ENCODE measurements at regions not wholly inside any gene's neighbourhood (a gene's known extent, or its start where the extent isn't known, plus 50 kb on each side); places are given as distances from the start of the nearest gene placed in this dataset.
A peak's percentile ranks its signal among the peaks of the same experiment; 100 is the strongest.

DNA sequence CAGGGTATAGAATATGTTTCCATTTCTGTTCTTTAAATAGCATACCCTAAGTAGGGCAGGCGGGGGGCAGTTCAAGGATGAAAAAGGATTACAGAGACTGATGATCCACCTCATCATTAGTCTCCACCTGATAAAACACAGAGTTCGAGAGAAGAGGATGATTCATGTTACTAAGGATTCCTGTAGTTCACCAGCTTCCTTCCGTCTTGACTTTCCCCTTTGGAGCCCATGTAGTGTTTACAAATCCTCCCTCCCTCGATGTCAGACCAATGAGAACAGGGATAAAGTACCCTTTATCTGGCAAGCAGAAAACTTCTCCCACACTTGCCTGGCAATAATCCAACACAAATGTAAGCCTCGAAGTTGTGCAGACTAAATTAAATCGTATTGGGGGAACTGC, 526.3 kb upstream of the FAM241A start:
- FAIRE-seq: no peak
- CTCF ChIA-PET: no interaction called here
- no peak overlapping the region for H3K4me2 ChIP-seq
- TF ChIP-seq, protein P1, sequence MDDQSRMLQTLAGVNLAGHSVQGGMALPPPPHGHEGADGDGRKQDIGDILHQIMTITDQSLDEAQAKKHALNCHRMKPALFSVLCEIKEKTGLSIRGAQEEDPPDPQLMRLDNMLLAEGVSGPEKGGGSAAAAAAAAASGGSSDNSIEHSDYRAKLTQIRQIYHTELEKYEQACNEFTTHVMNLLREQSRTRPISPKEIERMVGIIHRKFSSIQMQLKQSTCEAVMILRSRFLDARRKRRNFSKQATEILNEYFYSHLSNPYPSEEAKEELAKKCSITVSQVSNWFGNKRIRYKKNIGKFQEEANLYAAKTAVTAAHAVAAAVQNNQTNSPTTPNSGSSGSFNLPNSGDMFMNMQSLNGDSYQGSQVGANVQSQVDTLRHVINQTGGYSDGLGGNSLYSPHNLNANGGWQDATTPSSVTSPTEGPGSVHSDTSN (IDR thresholded peaks at IDR 0.05): no peak
- no peak for TF ChIP-seq FOSB (CRISPR knock-in tag; IDR thresholded peaks at IDR 0.05)
- TF ChIP-seq EHMT2 (IDR thresholded peaks at IDR 0.05; ENCODE audit: low read depth): no peak
- no peak for TF ChIP-seq NR3C1 (IDR thresholded peaks at IDR 0.05)
- TF ChIP-seq RAD21 (conservative IDR thresholded peaks at IDR 0.05 in 1 of 2, IDR thresholded peaks at IDR 0.05 in 1 of 2): no peak
- no peak for TF ChIP-seq JUNB (IDR thresholded peaks at IDR 0.05)
- TF ChIP-seq EHF (CRISPR knock-in tag; IDR thresholded peaks at IDR 0.05): no peak
- TF ChIP-seq CHD2 (IDR thresholded peaks at IDR 0.05; ENCODE audit: low read length, partially characterized antibody): no peak
- TF ChIP-seq RCOR1 (IDR thresholded peaks at IDR 0.05; ENCODE audit: low read depth, low read length): no peak
- TF ChIP-seq, protein P2, sequence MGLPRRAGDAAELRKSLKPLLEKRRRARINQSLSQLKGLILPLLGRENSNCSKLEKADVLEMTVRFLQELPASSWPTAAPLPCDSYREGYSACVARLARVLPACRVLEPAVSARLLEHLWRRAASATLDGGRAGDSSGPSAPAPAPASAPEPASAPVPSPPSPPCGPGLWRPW (IDR thresholded peaks at IDR 0.05): no peak
- TF ChIP-seq JUN (IDR thresholded peaks at IDR 0.05): no peak
- TF ChIP-seq RNF2 (IDR thresholded peaks at IDR 0.05; ENCODE audit: borderline replicate concordance, low read depth): no peak
- TF ChIP-seq POLR2A (IDR thresholded peaks at IDR 0.05; ENCODE audit: low read length): no peak
- 17% methylated on average over 6 of the region's 6 CpGs for WGBS (ENCODE audit: missing lambda C conversion rate)
- H3K4me3 ChIP-seq: no peak overlapping the region
- DNase-seq (ENCODE audit: low read depth in 1 of 2, low spot score in 1 of 2): no peak
- H3K9me3 ChIP-seq: no peaks in the 10 kb centered on the region
- H3K27ac ChIP-seq: no peak overlapping the region
- no peaks in the 10 kb centered on the region for H3K4me1 ChIP-seq
- ATAC-seq: no peak
- POLR2A ChIA-PET: no interaction called here

DNA sequence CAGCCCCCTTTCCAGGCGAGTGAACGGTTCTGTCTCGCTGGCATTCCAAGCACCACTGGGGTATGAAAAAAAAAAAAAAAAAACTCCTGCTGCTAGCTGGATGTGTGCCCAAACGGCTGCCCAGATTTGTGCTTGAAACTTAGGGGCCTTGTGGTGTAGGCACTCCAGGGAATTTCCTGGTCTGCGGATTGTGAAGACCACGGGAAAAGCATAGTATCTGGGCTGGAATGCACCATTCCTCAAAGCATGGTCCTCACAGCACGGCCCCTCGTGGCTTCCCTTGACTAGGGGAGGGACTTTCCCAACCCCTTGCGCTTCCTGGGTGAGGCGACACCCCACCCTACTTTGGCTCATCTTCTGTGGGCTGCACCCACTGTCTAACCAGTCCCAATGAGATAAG, 516.8 kb upstream of the FAM241A start:
- Histone ChIP-seq H3K4me2 (no peak overlapping the region), H3K27ac (no peak overlapping the region), H3K9me3 (no peaks in the 10 kb centered on the region), H3K4me1 (peaks cover 14% of the 10 kb centered on the region), H3K4me3 (no peak overlapping the region)
- ChIA-PET POLR2A (no interaction called here), CTCF (interaction anchor here (0.9 to 1.2 kb wide), 2 partner anchors 303 to 492 kb away, joined by 3 read pairs; no protein-coding TSS in a partner anchor)
- TF ChIP-seq NR3C1 (IDR thresholded peaks at IDR 0.05): no peak
- no peak for TF ChIP-seq EHF (CRISPR knock-in tag; IDR thresholded peaks at IDR 0.05)
- no peak for TF ChIP-seq POLR2AphosphoS2 (conservative IDR thresholded peaks at IDR 0.05; ENCODE audit: low read length)
- no peak for TF ChIP-seq CBX8 (IDR thresholded peaks at IDR 0.05)
- no peak for TF ChIP-seq HOXB13 (CRISPR knock-in tag; IDR thresholded peaks at IDR 0.05; ENCODE audit: low read depth)
- DNase-seq (ENCODE audit: low read depth in 1 of 2, low spot score in 1 of 2) (no peak), ATAC-seq (no peak), FAIRE-seq (no peak)
- 44% methylated on average over 8 of the region's 10 CpGs for WGBS (ENCODE audit: missing lambda C conversion rate)

DNA sequence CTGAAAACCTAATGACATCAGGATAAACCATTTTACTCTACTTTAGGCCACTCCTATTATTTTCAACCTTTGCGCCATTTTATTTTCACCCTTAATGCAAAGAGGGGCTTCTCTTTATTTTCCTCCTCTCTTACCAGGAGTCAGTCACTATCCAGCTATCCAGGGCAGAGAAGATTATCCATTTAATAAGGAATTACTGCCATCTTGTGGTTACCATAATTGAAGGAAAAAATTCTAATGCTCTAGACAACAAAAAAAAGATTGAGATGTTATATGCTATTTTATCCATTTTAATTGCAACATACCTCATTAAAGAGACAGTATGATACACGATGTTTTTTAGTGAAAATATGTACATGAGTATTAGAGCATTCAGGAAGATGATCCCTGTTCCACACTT, 514.5 kb upstream of the FAM241A start:
- ChIA-PET CTCF (no interaction called here), POLR2A (no interaction called here)
- no peak overlapping the region for H3K27ac ChIP-seq
- WGBS (ENCODE audit: missing lambda C conversion rate): 3% methylated on average over 2 of the region's 2 CpGs
- FAIRE-seq (no peak), ATAC-seq (peak; percentile 76 to 79; a peak in 5 of 6 replicates), DNase-seq (ENCODE audit: low read depth in 1 of 2, low spot score in 1 of 2) (no peak)
- H3K4me2 ChIP-seq: no peak overlapping the region
- H3K9me3 ChIP-seq: no peaks in the 10 kb centered on the region
- H3K4me1 ChIP-seq: peaks cover 14% of the 10 kb centered on the region
- H3K4me3 ChIP-seq: no peak overlapping the region
- TF ChIP-seq, protein P3, sequence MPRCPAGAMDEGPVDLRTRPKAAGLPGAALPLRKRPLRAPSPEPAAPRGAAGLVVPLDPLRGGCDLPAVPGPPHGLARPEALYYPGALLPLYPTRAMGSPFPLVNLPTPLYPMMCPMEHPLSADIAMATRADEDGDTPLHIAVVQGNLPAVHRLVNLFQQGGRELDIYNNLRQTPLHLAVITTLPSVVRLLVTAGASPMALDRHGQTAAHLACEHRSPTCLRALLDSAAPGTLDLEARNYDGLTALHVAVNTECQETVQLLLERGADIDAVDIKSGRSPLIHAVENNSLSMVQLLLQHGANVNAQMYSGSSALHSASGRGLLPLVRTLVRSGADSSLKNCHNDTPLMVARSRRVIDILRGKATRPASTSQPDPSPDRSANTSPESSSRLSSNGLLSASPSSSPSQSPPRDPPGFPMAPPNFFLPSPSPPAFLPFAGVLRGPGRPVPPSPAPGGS (IDR thresholded peaks at IDR 0.05): no peak
- TF ChIP-seq NFE2L2 (conservative IDR thresholded peaks at IDR 0.05; ENCODE audit: low read length) (no peak), JUNB (IDR thresholded peaks at IDR 0.05) (no peak), NR3C1 (IDR thresholded peaks at IDR 0.05) (no peak), HEYL (CRISPR knock-in tag; IDR thresholded peaks at IDR 0.05) (no peak), CBX8 (IDR thresholded peaks at IDR 0.05) (no peak), MAFK (IDR thresholded peaks at IDR 0.05; ENCODE audit: partially characterized antibody) (no peak), HDAC2 (IDR thresholded peaks at IDR 0.05) (no peak), SMC3 (IDR thresholded peaks at IDR 0.05) (peak; percentile 64), NPAS2 (CRISPR knock-in tag; IDR thresholded peaks at IDR 0.05; ENCODE audit: borderline replicate concordance) (no peak), ESRRA (IDR thresholded peaks at IDR 0.05; ENCODE audit: borderline replicate concordance, low read length) (no peak), POLR2AphosphoS2 (conservative IDR thresholded peaks at IDR 0.05; ENCODE audit: low read length) (no peak), FOSL2 (IDR thresholded peaks at IDR 0.05) (no peak), FOSL2 (CRISPR knock-in tag; IDR thresholded peaks at IDR 0.05) (no peak), RAD21 (conservative IDR thresholded peaks at IDR 0.05 in 1 of 2, IDR thresholded peaks at IDR 0.05 in 1 of 2) (peak; percentile 66 to 72), FOXS1 (CRISPR knock-in tag; IDR thresholded peaks at IDR 0.05) (no peak), RNF2 (IDR thresholded peaks at IDR 0.05; ENCODE audit: borderline replicate concordance, low read depth) (no peak), RCOR1 (IDR thresholded peaks at IDR 0.05; ENCODE audit: low read depth, low read length) (no peak), MYC (IDR thresholded peaks at IDR 0.05; ENCODE audit: borderline replicate concordance, low read length) (no peak), BHLHE40 (IDR thresholded peaks at IDR 0.05; ENCODE audit: low read depth, low read length) (no peak)
- TF ChIP-seq, protein P4, sequence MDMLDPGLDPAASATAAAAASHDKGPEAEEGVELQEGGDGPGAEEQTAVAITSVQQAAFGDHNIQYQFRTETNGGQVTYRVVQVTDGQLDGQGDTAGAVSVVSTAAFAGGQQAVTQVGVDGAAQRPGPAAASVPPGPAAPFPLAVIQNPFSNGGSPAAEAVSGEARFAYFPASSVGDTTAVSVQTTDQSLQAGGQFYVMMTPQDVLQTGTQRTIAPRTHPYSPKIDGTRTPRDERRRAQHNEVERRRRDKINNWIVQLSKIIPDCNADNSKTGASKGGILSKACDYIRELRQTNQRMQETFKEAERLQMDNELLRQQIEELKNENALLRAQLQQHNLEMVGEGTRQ (IDR thresholded peaks at IDR 0.05): no peak
- TF ChIP-seq, protein P5, sequence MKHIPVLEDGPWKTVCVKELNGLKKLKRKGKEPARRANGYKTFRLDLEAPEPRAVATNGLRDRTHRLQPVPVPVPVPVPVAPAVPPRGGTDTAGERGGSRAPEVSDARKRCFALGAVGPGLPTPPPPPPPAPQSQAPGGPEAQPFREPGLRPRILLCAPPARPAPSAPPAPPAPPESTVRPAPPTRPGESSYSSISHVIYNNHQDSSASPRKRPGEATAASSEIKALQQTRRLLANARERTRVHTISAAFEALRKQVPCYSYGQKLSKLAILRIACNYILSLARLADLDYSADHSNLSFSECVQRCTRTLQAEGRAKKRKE (CRISPR knock-in tag; IDR thresholded peaks at IDR 0.05; ENCODE audit: low read depth): no peak
- TF ChIP-seq, protein P6, sequence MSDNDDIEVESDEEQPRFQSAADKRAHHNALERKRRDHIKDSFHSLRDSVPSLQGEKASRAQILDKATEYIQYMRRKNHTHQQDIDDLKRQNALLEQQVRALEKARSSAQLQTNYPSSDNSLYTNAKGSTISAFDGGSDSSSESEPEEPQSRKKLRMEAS (IDR thresholded peaks at IDR 0.05): no peak
- TF ChIP-seq, protein P7, sequence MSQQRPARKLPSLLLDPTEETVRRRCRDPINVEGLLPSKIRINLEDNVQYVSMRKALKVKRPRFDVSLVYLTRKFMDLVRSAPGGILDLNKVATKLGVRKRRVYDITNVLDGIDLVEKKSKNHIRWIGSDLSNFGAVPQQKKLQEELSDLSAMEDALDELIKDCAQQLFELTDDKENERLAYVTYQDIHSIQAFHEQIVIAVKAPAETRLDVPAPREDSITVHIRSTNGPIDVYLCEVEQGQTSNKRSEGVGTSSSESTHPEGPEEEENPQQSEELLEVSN (IDR thresholded peaks at IDR 0.05; ENCODE audit: borderline replicate concordance, low read depth): no peak
